HepG2 (cell line): ENCODE measurements at regions not wholly inside any gene's neighbourhood (a gene's known extent, or its start where the extent isn't known, plus 50 kb on each side); places are given as distances from the start of the nearest gene placed in this dataset.

ENCODE experiments used
- ATAC-seq: fragments of 200-7000 bp; cut with Tn5 transposase; 3 replicates; pipeline ENCODE4 v1.9.1; 2020; ENCODE audit warnings: mild to moderate bottlenecking, moderate library complexity
- BruUV-seq: library from RNA; stranded (reverse); fragments of 400-500 nt; replicated peaks from 2 replicates; lab custom pipeline; 2021; lab: Mats Ljungman, UMichigan
- CTCF ChIA-PET: fragments of 300-600 bp; formaldehyde crosslinking; extraction: SDS; loops from one replicate; lab custom pipeline; 2021; ENCODE audit warnings: low total read pairs, inconsistent platforms, low intra/inter-chr PET ratio; lab: Yijun Ruan, JAX
- POLR2A ChIA-PET: fragments of 350-600 bp; sonication (Branson Sonifier 250); formaldehyde crosslinking; loops from one replicate; lab custom pipeline; 2020; ENCODE audit warnings: antibody characterized with exemption, inconsistent platforms; lab: Yijun Ruan, JAX
- DNase-seq: peaks from one replicate; pipeline ENCODE4 v3.0.0-alpha.2; 2015; ENCODE audit warnings: low spot score
- FAIRE-seq: peaks from 3 replicates; lab custom pipeline; 2011; peaks lifted over from hg19 to GRCh38; lab: Jason Lieb, UNC
- H2AFZ ChIP-seq: one replicate; pipeline ENCODE4 v1.6.1; 2011; ENCODE audit warnings: low read length, inconsistent platforms
- H3K27ac ChIP-seq: fragments of 300-600 bp; 3 replicates; pipeline ENCODE4 v1.8.0; 2011; ENCODE audit warnings: mixed run types, mild to moderate bottlenecking, mixed read lengths, low read length, inconsistent platforms; ENCODE audit not compliant: insufficient read depth; ENCODE audit errors: extremely low read length
- H3K27me3 ChIP-seq, 2 experiments: fragments of 200-600 bp in 1 of 2; 2 replicates in 1 of 2; 3 replicates in 1 of 2; pipeline versions ENCODE4 v1.6.0 to v1.8.0; 2011; ENCODE audit warnings: low read length in 2 of 2, mild to moderate bottlenecking in 2 of 2, moderate library complexity in 2 of 2, inconsistent platforms in 1 of 2; ENCODE audit not compliant: insufficient read depth in 2 of 2, control insufficient read depth in 1 of 2
- H3K36me3 ChIP-seq, 2 experiments: fragments of 200-600 bp in 1 of 2; replicated peaks in 1 of 2; 2 replicates in 1 of 2; 3 replicates in 1 of 2; pipeline versions ENCODE4 v1.5.1 to v1.8.0; 2011; ENCODE audit warnings: low read length in 2 of 2, inconsistent platforms in 1 of 2; ENCODE audit not compliant: insufficient read depth in 2 of 2, control insufficient read depth in 1 of 2
- H3K4me1 ChIP-seq: 2 replicates; pipeline ENCODE4 v1.5.1; 2012; ENCODE audit warnings: low read length, inconsistent platforms; ENCODE audit not compliant: insufficient read depth
- H3K4me2 ChIP-seq: 2 replicates; pipeline ENCODE4 v1.6.0; 2011; ENCODE audit warnings: low read depth, low read length, inconsistent platforms
- H3K4me3 ChIP-seq, 3 experiments: fragments of 200-600 bp in 1 of 3; sonication (generic), shearing (Covaris generic) in 1 of 3; replicated peaks in 1 of 3; 2 replicates each; pipeline ENCODE4 v1.5.1; 2011 to 2016; ENCODE audit warnings: low read length in 3 of 3, inconsistent platforms in 2 of 3, low read depth in 2 of 3, mild to moderate bottlenecking in 2 of 3, control low read depth in 1 of 3, mixed read lengths in 1 of 3; ENCODE audit not compliant: insufficient read depth in 1 of 3
- H3K79me2 ChIP-seq: one replicate; pipeline ENCODE4 v1.6.1; 2011; ENCODE audit warnings: low read length, inconsistent platforms; ENCODE audit not compliant: insufficient read depth
- H3K9ac ChIP-seq: 2 replicates; pipeline ENCODE4 v1.6.0; 2011; ENCODE audit warnings: mild to moderate bottlenecking, low read depth, low read length, inconsistent platforms; ENCODE audit not compliant: insufficient read depth
- H3K9me3 ChIP-seq: 2 replicates; pipeline ENCODE4 v1.5.1; 2012; ENCODE audit warnings: mild to moderate bottlenecking, low read length
- H4K20me1 ChIP-seq: 2 replicates; pipeline ENCODE4 v1.6.0; 2011; ENCODE audit warnings: inconsistent platforms, mild to moderate bottlenecking, low read length, moderate library complexity; ENCODE audit not compliant: insufficient read depth
- AHR ChIP-seq: IDR thresholded peaks from 2 replicates; pipeline ENCODE4 v1.6.1; 2018; ENCODE audit warnings: missing genetic modification reagents, missing compliant biosample characterization
- ATF1 ChIP-seq: IDR thresholded peaks from 2 replicates; pipeline ENCODE4 v1.6.1; 2016; ENCODE audit warnings: mild to moderate bottlenecking, control low read depth
- DNMT1 ChIP-seq: sonication (generic); formaldehyde crosslinking; IDR thresholded peaks from 2 replicates; pipeline ENCODE4 v1.5.1; 2020; ENCODE audit warnings: mild to moderate bottlenecking, missing genetic modification reagents
- GMEB2 ChIP-seq: IDR thresholded peaks from 2 replicates; pipeline ENCODE4 v1.6.1; 2016; ENCODE audit warnings: missing biosample characterization, missing genetic modification reagents, low read depth
- HINFP ChIP-seq: sonication (generic); formaldehyde crosslinking; IDR thresholded peaks from 2 replicates; pipeline ENCODE4 v1.4.0; 2020; ENCODE audit warnings: low read depth, mild to moderate bottlenecking, missing genetic modification reagents
- PHF8 ChIP-seq: sonication (generic); formaldehyde crosslinking; IDR thresholded peaks from 2 replicates; pipeline ENCODE4 v1.5.0; 2020; ENCODE audit warnings: missing genetic modification reagents
- REL ChIP-seq: sonication (generic); formaldehyde crosslinking; conservative IDR thresholded peaks from 2 replicates; pipeline ENCODE4 v1.8.0; 2022; ENCODE audit warnings: mild to moderate bottlenecking, missing genetic modification reagents, moderate library complexity
- ZNF432 ChIP-seq: sonication (generic); formaldehyde crosslinking; IDR thresholded peaks from 2 replicates; pipeline ENCODE4 v1.5.0; 2020; ENCODE audit warnings: missing genetic modification reagents, mild to moderate bottlenecking, borderline replicate concordance
- ZNF572 ChIP-seq: sonication (generic); formaldehyde crosslinking; IDR thresholded peaks from 2 replicates; pipeline ENCODE4 v1.5.1; 2020; ENCODE audit warnings: mild to moderate bottlenecking, missing genetic modification reagents
- in situ Hi-C: cut with HindIII; loops from 2 replicates; pipeline ENCODE4 v1.10.0; 2017; ENCODE audit warnings: low pct_unique_long_range_greater_than_20kb; ENCODE audit not compliant: extremely low pct_ligation_motif_present
- intact Hi-C: fragments of 100-400 bp; cut with micrococcal nuclease; formaldehyde crosslinking; loops from one replicate; pipeline ENCODE4 v1.10.0; 2022; ENCODE audit not compliant: unreplicated experiment
- TF ChIP-seq, protein P1 (sequence below): sonication (generic); formaldehyde crosslinking; IDR thresholded peaks from 2 replicates; pipeline ENCODE4 v1.8.0; 2022; ENCODE audit warnings: low read depth, missing genetic modification reagents
- TF ChIP-seq, protein P2 (sequence below): sonication (generic); formaldehyde crosslinking; IDR thresholded peaks from 2 replicates; pipeline ENCODE4 v1.5.0; 2020; ENCODE audit warnings: missing genetic modification reagents
- TF ChIP-seq, protein P3 (sequence below): IDR thresholded peaks from 2 replicates; pipeline ENCODE4 v1.6.1; 2016; ENCODE audit warnings: low read depth, borderline replicate concordance

DNA sequence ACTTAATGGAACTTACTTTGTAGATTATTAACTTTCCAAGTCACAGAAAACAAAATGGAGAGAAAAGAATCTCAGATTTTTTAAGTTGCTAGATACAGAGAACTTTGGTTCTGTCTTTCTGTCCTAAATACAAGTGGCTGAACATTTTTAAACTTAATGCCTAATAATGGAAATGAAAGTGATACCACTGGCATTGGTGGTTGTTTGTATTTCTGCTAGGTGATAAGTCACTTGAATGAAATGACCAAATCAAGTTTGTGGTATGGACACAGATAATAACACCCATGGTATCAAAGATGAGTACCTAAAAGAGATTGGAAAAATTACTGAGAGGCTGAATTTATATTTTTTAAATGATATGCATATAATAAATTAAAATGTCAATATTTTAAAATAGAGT lies 502.1 kb downstream of the CNTN6 start:
- ATAC-seq (no peak), FAIRE-seq (no peak), DNase-seq (no peak)
- no peak overlapping the region for H3K27ac ChIP-seq
- H3K9me3 ChIP-seq, result peaks cover 78% of the 10 kb centered on the region
- no TSS peak for BruUV-seq
- H3K27me3 ChIP-seq, result no peaks in the 10 kb centered on the region
- in situ Hi-C loops, result no loop called here
- CTCF ChIA-PET, result no interaction called here
- no peak overlapping the region for H2AFZ ChIP-seq
- intact Hi-C loops, result no loop called here
- no peaks in the 10 kb centered on the region for H4K20me1 ChIP-seq
- no peaks in the 10 kb centered on the region for H3K4me1 ChIP-seq
- H3K4me3 ChIP-seq, result no peak overlapping the region
- POLR2A ChIA-PET, result no interaction called here
- no peaks in the 10 kb centered on the region for H3K36me3 ChIP-seq
- no peak overlapping the region for H3K4me2 ChIP-seq
- no peak overlapping the region for H3K9ac ChIP-seq
- TF ChIP-seq, protein P1, sequence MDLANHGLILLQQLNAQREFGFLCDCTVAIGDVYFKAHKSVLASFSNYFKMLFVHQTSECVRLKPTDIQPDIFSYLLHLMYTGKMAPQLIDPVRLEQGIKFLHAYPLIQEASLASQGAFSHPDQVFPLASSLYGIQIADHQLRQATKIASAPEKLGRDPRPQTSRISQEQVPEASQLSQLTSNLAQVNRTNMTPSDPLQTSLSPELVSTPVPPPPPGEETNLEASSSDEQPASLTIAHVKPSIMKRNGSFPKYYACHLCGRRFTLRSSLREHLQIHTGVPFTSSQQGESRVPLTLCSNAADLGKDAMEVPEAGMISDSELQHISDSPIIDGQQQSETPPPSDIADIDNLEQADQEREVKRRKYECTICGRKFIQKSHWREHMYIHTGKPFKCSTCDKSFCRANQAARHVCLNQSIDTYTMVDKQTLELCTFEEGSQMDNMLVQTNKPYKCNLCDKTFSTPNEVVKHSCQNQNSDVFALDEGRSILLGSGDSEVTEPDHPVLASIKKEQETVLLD (CRISPR knock-in tag), result no peak
- TF ChIP-seq PHF8 (CRISPR knock-in tag) (no peak), ZNF572 (CRISPR knock-in tag) (no peak), HINFP (CRISPR knock-in tag) (no peak), ATF1 (CRISPR knock-in tag) (no peak), AHR (CRISPR knock-in tag) (no peak), GMEB2 (CRISPR knock-in tag) (no peak), ZNF432 (CRISPR knock-in tag) (no peak), DNMT1 (CRISPR knock-in tag) (no peak), REL (CRISPR knock-in tag) (no peak)
- TF ChIP-seq, protein P2, sequence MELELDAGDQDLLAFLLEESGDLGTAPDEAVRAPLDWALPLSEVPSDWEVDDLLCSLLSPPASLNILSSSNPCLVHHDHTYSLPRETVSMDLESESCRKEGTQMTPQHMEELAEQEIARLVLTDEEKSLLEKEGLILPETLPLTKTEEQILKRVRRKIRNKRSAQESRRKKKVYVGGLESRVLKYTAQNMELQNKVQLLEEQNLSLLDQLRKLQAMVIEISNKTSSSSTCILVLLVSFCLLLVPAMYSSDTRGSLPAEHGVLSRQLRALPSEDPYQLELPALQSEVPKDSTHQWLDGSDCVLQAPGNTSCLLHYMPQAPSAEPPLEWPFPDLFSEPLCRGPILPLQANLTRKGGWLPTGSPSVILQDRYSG, result no peak
- TF ChIP-seq, protein P3, sequence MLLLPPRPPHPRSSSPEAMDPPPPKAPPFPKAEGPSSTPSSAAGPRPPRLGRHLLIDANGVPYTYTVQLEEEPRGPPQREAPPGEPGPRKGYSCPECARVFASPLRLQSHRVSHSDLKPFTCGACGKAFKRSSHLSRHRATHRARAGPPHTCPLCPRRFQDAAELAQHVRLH, result no peak
- no peaks in the 10 kb centered on the region for H3K79me2 ChIP-seq
